ENCODE measurements at regions not wholly inside any gene's neighbourhood (a gene's known extent, or its start where the extent isn't known, plus 50 kb on each side); places are given as distances from the start of the nearest gene placed in this dataset.
A peak's percentile ranks its signal among the peaks of the same experiment; 100 is the strongest.
"Not testable (repeated sequence)": the region's sequence is repeated elsewhere in the genome, so short reads cannot be mapped to it uniquely, and the experiment has no call there.

DNA sequence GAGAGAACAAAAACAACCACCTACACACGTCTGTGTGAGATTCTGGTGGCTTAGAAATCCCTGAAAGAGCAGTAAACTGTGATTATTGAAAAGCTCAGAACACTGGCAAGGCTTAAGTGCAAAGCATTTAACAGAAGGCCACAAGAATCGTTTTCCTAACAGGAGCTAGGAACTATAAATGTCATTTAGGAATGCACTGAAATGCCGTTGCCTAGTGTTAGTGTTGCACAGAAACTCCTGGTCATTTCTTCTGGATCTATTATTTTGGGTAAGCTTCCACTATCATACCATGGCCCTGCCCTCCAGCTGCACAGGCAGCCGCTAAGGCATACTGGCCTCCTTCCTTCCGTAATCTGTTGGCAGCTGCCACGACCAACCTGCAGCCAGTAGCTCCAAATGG is 923.2 kb downstream of the NLGN4X start:
- no peak for DNase-seq (ENCODE audit: low spot score)

DNA sequence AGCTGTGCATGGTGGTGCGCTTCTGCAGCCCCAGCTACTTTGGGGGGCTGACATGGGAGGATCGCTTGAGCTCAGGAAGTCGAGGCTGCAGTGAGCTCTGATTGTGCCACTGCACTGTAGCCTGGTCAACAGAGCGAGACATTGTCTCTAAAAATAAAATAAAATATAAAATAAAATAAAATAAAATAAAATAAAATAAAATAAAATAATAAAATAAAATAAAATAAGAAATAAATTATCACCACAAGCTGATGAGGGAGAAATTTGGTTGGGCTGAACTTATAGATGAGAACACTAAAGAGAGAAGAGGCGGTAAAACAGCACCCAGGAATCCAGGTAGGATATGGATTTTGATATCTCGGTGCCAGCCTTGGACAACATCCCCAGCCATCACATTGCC is 933.7 kb downstream of the NLGN4X start:
- DNase-seq (ENCODE audit: low spot score), result no peak

DNA sequence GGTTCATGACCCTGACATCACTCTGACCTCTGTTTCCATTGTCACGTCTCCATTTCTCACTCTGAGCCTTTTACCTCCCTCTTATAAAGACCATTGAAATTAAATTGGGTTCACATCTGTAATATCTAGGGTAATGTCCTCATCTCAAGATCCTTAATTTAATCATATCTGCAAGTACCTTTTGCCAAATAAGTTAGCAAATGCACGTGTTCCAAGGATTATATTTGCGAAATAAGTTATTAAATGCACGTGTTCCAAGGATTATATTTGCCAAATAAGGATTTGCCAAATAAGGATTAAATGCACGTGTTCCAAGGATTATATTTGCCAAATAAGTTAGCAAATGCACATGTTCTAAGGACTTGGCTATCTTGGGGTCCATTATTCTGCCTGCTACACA is 938.0 kb downstream of the NLGN4X start:
- no peak for DNase-seq (ENCODE audit: low spot score)

DNA sequence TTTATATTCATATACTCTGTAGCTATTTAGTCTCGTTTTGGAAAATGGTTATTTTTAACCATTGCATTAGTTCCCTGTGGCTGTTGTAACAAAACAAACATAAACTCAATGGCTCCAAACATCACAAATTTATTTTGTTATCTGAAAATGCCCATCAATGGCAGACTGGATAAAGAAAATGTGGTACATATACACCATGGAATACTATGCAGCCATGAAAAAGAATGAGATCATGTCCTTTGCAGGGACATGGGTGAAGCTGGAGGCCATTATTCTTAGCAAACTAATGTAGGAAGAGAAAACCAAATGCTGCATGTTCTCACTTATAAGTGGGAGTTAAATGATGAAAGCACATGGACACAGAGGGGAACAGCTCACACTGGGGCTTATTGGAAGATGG is 938.7 kb downstream of the NLGN4X start:
- not testable (repeated sequence) for DNase-seq (ENCODE audit: low spot score)

DNA sequence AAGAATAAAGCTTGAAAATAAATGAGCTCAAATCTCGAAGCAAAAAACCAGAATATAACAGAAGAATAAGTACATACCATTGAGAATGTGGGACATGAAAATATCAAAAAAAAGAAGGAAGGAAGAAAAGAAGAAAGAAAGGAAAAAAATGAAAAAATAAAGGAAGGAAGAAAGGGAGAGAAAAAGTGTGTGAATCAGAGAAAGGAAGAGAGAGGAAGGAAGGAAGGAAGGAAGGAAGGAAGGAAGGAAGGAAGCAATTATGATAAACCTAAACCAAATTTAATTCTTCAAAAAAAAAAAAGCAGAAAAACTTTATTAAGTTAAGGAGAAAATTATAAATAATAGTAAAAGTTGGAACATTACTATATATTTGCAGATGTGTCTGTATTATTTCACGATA is 949.8 kb downstream of the NLGN4X start:
- no peak for DNase-seq (ENCODE audit: low spot score)

DNA sequence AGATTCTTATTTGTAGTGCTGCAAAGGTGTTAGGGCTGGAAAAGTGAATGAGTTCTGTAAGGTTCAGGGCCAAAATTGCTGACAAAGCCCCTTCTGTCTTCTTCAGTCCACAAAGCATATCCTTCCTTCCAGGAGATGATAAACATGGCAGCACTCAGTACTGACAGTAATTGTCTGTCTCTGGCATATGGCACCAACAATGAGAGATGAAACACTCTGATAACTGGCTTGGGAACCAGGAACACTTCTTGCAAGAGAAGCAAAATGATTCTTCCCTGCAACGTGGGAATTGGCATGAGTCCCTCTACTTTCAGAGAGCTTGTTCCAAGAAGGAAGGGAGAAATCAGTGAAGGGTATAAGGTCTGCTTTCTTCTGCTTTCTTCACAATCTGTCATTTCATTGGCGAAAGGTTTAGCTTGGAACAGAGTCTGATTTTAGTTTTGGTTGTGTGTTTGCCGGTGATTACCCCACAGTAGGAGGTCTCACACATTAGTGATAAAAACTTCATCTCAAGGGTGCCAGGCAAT is 963.3 kb downstream of the NLGN4X start:
- DNase-seq (ENCODE audit: low spot score), result no peak

DNA sequence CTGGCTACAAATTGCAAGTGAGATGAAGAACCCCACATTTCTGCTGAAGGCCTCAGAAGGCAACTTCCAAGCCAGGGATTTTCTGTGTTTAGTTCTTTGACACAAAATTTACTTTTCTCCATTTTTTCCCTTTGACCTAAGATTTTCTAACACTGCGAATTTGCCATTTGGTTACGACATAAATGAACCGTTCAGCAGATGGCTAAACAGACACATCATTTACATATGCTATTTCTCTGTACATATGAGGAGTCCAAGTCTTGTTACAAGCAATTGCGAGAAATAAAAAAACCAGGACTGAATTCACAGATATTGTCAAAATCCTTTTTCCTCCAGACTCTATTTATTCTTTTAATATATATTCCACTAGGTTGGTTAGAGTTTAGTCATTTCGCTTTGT is 978.6 kb downstream of the NLGN4X start:
- no peak for DNase-seq (ENCODE audit: low spot score)

DNA sequence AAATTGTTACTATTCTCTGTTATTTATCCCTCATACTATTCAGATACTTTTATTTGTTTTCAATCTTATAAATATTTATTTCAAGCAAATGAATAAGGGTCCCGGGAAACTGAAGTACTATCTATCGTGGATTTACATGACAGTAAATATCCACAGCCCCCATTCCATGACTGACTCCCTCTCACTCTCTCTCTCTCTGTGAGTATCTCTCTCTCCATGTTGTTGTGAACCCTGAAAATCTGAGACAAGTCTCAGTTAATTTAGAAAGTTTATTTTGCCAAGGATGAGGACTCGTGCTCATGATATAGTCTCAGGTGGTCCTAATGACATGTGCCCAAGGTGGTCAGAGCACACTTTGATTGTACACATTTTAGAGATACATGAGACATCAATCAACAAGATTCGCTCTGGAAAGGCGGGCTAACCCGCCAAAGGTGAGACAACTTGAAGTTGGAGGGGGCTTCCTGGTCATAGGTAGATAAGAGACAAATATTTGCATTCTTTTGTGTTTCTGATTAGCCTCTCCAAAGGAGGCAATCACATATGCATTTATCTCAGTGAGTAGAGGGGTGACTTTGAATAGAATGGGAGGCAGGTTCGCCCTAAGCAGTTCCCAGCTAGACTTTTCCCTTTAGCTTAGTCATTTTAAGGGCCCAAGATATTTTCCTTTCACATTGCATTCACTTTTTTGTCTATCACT is 986.4 kb downstream of the NLGN4X start:
- DNase-seq (ENCODE audit: low spot score), result no peak

DNA sequence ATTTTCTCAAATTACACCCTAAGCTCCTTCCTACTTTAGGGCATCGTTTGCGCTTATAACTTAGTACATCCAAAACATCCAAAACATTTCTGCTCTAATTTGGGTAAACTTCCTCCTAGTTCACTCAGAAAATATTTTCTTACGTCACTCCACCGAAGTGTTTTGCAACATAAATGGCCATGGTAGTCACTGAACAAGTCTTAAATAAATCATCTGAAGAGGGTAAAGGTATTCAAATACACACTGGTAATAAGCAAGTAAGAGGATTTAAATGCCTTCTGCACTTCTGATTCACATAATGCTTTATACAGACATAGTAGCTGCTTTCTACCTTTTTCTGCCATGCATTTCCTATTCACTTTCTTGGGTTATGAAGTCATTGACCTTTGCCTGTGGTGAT is 991.9 kb downstream of the NLGN4X start:
- DNase-seq (ENCODE audit: low spot score), result peak; percentile 2

DNA sequence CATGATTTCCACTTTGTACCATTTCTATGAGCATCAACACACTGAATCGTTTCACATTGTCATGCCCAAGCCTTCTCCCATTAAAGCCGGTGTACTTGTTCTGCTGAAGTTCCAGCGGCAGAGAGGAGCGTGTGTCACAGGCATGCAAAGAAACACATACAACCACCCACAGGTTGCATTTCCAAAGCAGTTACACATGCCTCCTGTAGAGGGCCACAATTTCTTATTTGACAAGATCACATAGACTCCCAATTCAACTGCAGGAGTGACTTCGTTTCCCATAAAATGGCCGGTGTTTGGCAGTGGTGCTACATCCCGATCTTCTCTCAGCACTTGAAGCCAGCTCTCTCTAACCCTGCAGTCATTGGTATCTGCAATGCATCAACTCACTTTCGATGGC is 992.6 kb downstream of the NLGN4X start:
- peak; percentile 77 for DNase-seq (ENCODE audit: low spot score)

DNA sequence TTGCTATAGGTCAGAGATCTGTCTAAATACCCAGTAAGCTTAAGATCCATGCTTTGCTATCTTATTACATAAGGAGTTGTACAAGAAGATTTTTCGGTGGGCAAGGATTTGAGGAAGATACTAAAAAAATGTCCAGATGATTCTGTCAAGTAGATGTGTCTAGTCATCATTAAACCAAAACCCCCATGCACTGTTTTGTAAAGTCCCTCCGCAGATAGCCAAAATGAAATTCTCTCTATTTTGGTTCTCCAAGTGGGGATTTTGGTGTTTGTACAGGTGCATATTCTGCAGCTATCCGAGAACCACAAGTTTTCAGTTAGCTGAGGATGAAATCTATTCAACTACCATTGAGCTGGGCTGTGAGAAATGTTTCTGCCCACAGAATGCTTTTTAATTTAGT is 994.8 kb downstream of the NLGN4X start:
- no peak for DNase-seq (ENCODE audit: low spot score)

DNA sequence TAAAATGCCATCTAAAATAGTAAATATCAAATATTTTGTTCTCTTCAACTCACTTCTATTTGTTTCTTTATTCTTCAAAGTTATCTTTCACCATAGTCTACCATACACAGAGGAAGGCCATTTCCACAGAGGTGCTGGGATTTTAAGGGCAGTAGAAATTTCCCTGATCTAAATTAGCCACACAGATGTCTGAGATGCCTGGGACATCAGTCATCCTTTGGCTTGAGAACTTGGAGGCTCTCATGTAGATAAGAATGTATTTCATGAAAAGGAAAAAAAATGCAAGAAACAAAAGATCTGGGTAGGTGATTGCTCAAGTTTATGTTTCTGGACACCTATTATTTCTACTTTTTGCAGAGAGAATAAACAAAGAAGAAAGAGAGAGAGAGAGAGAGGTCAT is 1008.2 kb downstream of the NLGN4X start:
- no peak for DNase-seq (ENCODE audit: low spot score)

DNA sequence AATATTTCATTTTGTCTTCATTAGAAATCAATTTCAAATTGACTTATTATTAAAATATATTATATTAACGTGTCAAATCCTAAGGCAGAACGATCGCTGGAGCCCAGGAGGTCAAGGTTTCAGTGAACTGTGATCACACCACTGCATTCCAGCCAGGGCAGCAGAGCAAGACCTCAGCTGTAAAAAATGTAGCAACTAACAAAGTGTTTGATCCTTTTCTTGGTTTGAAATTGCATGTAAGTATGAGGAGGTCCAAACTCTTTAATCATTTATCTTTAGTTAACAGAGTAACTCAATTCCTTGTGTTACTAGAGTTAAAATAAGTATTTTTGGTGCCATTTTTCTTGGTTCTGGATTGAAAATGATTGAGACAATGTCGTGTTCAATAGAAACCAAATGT is 1033.9 kb downstream of the NLGN4X start:
- no peak for DNase-seq (ENCODE audit: low spot score)

DNA sequence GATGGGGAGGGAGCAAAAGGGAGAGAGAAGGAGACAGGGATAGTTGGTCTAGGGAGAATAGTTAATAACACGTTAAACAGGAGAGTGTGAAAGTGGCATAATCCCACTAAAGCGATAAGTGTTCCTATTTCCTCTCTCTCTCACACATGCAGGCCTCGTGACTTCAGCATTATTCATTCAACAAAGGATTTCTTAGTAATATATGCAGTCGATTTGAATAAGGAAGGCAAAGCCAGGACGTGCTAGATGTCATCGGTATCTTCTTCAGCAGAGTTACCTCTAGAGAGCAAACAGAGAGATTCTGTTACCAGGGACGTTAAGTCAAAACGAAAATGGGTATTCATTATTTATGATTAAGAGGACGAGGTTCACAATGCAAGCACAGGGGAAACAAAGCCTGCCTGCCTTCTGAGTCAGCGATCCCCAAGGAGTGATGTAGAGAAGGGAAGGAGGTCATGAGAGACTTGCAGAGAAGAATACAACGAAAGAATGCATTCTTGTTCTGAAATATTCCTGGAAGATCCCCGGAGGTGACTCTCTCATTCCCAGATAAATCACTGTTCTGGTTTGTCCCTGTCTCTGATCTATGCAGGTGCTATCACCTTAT is 1048.4 kb downstream of the NLGN4X start:
- no peak for DNase-seq (ENCODE audit: low spot score)

DNA sequence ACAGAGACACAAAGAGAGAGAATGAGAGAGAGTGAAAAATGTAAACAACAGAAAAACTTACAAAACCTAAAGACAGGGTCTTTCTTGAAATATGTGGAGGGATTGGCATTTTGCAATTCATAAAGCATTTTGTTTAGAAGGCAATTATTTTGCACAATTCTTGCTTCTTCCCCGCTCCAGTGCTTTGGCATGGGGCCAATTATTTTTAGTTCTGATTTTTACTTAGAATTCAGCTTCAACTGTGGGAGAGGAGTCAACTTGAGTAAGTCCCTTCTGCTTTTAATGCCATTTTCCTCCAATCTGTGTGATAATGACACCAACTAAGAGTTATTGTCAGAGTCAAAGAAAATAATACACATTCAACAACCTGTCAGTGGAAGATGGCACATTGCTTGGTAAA is 1051.9 kb downstream of the NLGN4X start:
- no peak for DNase-seq (ENCODE audit: low spot score)

DNA sequence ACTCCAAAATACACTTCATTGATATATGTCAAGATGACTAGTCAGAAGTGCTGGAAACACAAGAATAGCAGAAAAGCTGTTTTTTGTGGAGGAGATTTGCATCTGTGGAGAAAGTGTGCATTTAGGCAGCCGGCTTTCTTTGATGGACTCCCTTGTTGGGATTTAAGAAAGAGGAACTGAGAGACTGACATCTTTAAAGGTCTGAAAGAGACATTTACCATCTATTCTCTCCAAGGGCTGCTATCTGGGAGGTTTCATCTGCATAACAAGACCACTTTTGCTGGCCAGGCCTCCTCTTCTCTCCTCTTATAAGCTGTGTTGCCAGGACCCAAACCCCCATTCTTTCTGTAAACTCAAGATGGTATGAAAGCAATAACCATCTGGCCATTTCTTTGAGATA is 1065.0 kb downstream of the NLGN4X start:
- DNase-seq (ENCODE audit: low spot score), result no peak

DNA sequence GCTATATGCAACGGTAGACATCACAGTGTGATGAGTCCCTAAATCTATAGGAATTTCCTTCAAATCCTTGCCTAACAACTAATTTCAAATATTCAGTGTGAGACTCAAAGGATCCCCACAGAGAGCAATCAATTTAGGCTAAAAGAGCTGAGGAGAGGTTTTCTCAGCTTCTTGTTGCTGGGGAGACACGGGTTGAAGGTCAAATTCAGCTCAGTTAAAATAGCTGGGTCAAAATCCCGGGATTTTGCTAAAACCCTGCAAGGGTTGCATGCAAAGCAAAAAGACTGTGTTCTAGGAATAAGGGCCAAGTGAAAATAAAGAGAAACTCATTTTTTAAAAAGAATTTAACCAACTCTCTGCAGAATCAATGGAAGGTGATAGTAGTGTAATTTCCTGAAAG is 1073.4 kb downstream of the NLGN4X start:
- DNase-seq (ENCODE audit: low spot score), result no peak

DNA sequence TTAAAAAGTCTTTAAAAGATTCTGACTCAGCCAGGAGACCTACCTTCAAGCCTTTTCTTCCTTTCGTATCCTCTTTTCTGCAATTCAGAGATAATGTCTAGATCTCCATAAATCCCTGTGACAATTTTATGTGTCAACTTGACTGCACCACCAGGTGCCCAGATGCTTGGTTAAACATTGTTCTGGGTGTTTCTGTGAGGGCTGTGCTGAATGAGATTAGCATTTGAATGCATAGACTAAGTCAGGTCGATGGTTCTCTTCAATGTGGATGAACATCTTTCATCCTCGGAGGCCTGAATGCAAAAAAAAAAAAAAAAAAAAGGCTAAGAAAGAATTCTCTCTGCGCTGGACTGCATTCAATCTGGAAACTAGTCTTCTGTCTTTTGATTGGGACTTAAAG is 1082.7 kb downstream of the NLGN4X start:
- no peak for DNase-seq (ENCODE audit: low spot score)

DNA sequence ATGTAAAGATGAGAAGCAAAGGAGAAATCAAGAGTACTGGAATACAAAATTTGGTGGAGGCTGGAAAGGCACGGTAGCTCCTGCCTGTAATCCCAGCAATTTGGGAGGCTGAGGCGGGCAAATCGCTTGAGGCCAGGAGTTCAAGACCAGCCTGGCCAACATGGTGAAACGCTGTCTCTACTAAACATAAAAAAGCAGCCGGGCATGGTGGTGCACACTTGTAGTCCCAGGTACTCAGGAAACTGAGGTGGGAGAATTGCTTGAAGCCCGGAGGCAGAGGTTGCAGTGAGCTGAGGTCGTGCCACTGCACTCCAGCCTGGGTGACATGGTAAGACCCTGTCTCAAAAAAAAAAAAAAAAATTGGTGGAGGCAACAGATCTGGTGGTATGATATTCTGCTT is 1086.0 kb downstream of the NLGN4X start:
- DNase-seq (ENCODE audit: low spot score), result no peak

DNA sequence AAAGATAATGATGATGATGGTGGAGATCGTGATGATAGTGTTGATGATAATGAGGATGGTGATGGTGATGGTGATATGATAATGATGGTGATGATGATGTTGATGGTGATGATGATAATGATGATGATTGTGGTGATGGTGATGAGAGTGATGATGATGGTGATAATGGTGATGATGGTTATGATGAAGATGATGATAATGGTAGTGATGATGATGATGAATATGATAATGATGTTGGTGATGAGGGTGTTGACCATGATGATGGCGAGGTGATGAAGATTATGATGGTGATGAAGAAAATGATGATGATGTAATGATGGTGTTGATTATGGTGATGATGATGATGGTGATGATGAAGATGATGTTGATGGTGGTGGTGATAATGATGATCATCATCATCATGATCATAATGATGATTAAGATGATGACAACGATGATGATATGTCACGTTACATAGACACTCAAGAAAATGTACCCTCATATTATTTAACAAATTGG is 1106.4 kb downstream of the NLGN4X start:
- no peak for DNase-seq (ENCODE audit: low spot score)

DNA sequence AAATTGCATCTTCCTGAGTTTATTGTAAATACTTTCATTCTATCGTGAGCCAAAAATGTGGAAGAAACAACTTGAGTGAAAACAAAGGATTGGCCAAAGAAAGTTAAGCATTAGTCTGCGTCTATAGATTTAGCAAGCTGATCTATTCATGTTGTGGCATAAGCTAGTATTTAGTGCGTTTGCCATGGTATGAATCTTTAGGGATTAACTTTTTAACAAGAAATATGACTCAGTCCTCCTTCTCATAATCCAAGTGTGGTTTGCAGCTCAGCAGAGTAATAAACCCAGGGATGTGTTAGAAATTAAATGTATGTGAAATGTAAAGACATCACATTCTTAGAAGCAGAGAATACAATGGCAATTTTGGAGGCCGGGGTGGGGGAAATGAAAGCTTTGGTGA is 1110.9 kb downstream of the NLGN4X start:
- DNase-seq (ENCODE audit: low spot score), result no peak

DNA sequence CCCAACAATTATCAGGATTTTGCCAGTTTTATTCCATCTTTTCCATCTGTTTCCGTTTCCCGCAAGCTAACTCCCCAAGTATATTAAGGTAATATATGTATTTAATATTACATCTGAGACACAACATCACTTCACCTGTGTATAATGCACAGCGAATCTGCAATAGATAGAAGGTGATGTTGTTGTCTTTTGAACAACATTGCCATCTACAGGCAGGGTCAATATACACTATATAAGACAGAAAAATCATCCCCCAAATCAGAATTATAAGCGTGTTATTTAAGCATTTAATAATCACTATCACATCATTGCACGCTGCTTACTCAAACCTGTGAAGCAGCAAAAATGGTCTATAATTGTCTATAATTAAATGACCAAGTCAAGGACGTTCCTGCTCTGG is 1115.5 kb downstream of the NLGN4X start:
- peak; percentile 34 for DNase-seq (ENCODE audit: low spot score)

DNA sequence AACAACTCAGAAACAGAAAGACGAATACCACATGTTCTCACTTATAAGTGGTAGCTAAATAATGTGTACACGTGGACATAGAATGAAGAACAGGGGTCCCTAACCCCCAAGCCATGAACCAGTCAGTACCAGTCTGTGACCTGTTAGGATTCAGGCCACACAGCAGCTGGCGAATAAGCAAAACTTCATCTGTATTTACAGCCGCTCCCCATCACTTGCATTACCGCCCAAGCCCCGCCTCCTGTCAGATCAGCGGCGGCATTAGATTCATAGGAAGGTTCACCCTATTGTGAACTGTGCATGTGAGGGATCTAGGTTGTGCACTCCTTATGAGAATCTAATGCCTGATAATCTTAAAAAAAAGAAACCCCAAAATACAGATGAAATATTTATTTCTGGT is 1128.7 kb downstream of the NLGN4X start:
- no peak for DNase-seq (ENCODE audit: low spot score)

DNA sequence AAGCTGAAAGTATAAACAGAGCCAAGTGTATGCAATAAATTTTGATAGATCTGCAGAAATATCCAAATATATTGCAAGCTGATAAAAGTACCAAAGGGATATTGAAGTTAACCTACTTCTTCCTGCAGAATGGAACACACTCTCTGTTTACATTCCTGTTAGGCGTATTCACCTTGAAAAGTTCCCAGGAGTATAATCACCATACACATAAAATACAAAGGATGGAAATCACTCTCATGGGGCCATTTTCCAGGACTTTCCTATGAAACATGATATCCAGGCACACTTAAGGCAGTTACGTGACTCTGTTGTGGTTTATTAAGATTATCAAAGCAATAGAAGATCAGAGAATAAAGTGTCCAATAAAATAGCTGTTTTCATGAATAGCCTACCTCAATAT is 1142.3 kb downstream of the NLGN4X start:
- peak; percentile 3 for DNase-seq (ENCODE audit: low spot score)

Measured in H4 (cell line).